HG03521 (cell line): ENCODE measurements at regions not wholly inside any gene's neighbourhood (a gene's known extent, or its start where the extent isn't known, plus 50 kb on each side); places are given as distances from the start of the nearest gene placed in this dataset.

Experiments used
- ATAC-seq: cut with Tn5 transposase; IDR thresholded peaks from one replicate; pipeline ENCODE4 v1.9.1; 2021; ENCODE audit warnings: mild to moderate bottlenecking, moderate library complexity; ENCODE audit not compliant: unreplicated experiment

DNA sequence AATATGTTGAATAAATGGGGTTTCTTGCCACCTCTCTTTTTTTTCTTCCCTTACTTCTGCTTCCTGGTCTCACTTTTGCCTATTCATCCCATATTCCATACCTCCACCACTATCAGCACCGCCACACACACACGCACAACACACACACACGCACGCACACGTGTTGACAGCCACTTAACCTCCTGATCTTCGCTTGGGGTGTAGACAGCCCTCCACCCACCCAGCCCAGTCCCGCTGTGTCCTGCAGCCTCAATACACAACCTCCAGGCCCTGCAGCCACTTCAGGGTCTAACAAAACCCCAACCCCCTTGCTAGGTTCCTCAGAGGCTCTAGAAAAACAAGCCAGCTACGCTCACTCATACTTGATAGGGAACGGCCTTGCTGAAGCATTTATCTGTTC, 72.3 kb downstream of the LINC00237 start:
- no peak for ATAC-seq

- ATAC-seq: no peak
Measured at GRCh38 chr20:21031666-21032065, 74.5 kb downstream of the LINC00237 start.

GRCh38 chr20:21029341-21029740, 76.8 kb downstream of the LINC00237 start:
- no peak for ATAC-seq

DNA sequence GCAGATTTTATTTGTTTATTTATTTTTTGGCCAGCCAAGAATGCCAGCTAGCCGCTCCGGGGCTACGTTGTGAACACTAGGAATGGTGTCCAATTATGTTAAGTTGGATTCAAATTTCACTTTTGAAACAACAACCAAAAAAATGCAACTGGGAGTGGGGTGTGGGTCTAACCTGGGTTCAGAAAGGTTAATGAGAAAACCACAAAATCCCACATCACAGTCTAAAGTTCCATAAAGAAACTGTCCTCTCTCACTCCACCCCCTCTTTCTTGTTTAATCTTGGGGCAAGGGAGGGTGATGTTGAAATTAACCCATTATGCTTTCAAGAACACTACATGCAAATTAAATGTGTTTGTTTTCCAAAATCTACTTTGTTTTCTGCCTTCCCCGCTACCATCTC, 77.2 kb downstream of the LINC00237 start:
- no peak for ATAC-seq

DNA sequence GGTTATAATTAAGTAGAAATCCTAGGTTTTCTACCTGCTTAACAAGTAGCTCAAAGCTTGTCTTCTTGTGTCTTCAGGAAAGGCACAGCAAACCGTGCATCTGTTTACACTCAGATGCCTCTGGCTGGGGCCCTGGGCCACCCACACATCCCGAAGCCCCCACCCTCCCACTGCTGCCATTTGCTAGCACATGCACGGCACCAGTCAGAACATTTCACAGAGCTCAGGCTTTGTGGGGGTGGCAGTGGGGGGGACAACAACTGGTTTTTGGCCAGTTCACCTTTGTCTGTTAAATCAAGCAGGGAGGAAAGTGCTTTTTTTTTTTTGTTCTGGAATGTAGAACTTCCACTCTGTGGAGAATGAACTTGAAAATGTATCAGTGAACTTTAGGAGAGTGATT, 77.7 kb downstream of the LINC00237 start:
- ATAC-seq: no peak

- no peak for ATAC-seq
Measured at GRCh38 chr20:21027569-21027968, 78.6 kb downstream of the LINC00237 start.

DNA sequence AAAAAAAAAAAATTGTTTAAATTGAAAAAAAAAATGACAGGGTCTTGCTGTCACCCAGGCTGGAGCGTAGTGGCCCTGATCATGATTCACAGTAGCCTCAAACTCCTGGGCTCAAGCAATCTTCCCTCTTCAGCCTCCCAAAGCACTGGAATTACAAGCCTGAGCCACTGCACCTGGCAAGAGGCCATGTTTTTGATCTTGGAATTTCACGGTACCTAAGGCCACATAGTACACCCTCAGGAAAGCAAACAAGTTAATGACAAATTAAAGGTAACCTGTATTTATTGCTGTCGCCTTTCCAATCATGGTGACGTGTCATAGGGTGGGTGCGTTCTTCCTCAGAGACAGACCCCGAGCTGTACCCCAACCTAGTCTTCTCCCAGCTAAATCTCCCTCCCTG, 79.2 kb downstream of the LINC00237 start:
- ATAC-seq: no peak

DNA sequence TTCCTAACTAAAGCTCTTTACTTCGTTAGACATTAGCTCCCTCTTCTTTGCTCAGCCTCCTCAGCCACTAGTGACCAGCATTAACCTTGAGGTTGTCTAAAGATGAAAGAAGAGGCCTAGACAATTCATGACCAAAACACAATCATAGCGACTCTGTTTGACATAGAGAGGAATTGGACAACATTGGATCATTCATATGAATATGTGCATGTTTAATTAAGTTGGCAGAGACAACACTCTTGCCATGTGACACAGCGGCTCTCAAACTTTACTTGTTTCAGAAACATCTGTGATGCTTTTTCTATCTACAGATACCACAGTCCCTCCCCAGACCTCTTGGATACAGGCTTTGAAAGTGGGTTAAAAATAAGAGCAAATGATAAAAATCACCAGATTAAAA, 81.7 kb downstream of the LINC00237 start:
- ATAC-seq: no peak

GRCh38 chr20:21022925-21023324, 83.2 kb downstream of the LINC00237 start:
- ATAC-seq: no peak

DNA sequence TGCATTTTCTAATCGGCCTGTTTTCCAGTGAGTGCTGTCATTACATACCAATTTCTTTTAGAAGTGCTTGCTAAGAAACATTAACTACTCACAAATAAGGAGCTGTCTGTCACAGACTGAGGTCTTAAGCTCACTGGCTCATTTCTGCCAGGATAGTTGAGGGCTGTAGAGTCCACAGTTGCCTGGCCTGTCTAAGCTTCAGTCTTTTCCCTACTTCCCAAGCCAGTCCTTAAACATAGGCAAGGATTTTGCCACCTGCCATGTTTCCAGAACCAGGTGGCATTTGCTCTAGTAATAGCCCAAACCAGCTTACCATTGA, 84.7 kb downstream of the LINC00237 start:
- ATAC-seq: no peak

GRCh38 chr20:21020659-21021471, 85.3 kb downstream of the LINC00237 start:
- no peak for ATAC-seq

DNA sequence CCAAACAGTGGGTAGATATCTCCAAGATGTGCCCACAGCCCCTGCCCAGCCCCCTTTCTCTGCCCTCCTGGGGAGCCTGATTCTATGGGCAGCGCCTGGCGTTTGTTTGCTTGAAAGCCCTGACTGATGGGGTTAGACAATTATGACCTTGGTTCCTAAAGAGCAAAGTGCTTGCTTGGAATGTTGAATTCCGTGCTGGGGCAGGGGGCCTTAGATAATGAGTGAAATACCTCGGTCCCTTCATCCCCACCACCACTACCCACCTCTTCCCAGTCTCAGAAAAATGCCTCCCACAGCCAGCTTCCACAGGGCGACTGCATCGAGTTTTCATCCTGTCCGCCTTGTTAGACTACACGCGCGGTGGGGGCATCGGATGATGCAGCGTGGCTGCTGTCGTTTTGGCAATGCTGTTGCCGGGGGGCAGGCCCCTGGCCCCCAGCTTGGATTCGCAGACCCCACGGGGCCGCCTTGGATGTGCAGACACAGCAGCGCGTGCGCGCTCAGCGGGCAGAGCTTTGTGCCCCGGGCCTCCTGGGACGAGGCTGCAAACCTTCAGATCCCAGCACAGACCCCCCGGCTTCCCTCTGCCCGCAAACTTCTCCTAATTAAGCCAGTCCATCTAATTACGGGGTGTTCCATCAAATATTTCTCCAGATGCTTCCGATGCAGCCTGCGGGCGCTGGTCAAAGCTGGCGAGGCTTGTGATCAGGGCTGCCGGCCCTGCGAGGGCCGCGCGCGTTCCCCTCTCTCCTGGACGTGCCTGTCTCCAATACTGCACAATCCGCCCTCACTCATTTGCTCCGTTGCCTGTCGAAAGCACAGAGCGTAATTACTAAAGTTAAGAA, 86.1 kb downstream of the LINC00237 start:
- no peak for ATAC-seq

DNA sequence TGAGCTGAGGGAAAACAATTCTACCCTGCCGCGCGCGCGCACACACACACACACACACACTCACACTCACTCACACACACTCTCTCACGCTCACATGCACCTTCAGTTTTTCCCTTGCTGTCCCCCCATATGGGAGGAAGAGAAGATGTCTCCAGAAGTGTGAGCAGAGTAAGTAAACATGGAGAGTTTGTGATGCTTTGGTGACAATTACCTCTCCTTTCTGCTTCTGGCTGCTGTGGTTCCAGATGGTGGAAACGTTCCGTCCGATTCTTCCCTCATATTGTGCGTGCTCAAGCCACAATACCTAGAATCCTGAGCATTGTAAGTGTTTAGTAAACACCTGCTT, 86.7 kb downstream of the LINC00237 start:
- ATAC-seq: no peak

- no peak for ATAC-seq
Measured at GRCh38 chr20:21018576-21018975, 87.6 kb downstream of the LINC00237 start.

- no peak for ATAC-seq
Measured at GRCh38 chr20:21017528-21018085, 88.6 kb downstream of the LINC00237 start.

GRCh38 chr20:21016751-21017150, 89.4 kb downstream of the LINC00237 start:
- ATAC-seq: no peak

DNA sequence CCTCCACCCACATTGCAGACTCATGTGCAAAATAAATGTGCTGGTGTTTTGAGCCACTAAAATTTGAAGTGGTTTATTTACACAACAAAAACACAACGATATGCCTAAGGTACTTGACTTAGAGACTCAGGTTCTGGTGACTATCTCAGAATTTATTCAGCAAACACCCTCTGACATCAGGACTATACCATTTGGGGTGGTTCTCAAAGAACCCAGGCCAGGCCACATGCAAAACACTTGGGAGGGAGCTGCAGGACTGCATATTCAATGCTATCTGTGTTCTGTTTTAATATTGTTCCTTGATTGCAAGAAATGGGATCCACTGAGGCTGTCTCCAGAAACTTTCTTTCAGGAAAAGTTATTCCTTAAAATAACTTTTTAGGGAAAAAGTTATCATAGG, 91.6 kb downstream of the LINC00237 start:
- ATAC-seq: no peak

GRCh38 chr20:21008951-21009350, 97.2 kb downstream of the LINC00237 start:
- ATAC-seq: no peak

- no peak for ATAC-seq
Measured at GRCh38 chr20:21006611-21007010, 99.5 kb downstream of the LINC00237 start.

DNA sequence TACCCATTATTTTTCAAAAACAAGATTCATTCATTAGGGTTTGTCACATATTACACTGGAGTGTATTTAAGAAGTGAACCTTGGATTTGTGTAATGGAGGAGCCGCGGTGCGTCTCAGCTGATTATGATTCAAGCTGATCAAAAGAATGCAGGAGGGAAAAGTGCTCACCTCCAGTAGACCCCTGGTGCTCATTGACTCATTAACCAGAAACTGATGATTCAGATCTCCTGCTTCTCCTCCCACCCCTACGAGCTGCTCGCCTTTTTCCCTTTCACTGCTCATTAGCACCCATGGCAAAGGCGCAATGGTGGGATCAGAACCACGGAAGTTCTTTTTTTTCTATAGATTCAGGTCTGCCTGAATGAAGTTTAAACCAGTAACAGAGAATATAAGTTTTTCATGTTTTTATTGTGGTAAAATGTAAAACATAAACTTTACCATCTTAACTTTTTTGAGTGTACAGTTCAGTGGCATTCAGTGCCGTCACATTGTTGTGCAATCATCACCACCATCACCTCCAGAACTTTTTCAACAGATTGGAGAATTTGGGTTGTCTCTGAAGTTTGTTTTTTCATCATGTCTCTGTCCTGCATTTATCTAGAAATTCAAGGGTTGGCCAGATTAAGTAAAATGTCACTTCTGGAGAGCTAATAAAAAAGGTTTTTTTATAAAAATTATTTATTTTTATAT, 101.6 kb downstream of the LINC00237 start:
- no peak for ATAC-seq

DNA sequence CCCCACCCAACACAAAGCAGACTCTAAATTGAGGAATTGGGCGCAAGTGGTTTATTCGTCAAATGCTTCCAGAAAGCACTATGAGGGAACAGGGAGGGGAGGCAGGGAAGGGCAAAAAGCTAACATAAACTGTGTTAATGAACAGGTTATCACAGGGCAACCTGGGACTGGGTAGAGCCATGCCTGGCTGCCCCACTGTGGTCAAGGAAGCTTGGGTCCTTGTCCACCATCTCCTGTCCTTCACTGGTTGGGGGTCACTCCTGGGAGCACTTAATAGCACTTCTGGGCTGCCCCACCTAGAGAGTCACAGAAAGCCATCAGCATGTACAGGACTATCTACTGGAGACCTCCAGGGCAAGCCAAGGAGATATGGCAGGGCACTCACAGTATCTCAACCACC, 102.3 kb downstream of the LINC00237 start:
- ATAC-seq: no peak

GRCh38 chr20:21002486-21002885, 103.7 kb downstream of the LINC00237 start:
- no peak for ATAC-seq
